ENCODE measurements at regions not wholly inside any gene's neighbourhood (a gene's known extent, or its start where the extent isn't known, plus 50 kb on each side); places are given as distances from the start of the nearest gene placed in this dataset.

DNA sequence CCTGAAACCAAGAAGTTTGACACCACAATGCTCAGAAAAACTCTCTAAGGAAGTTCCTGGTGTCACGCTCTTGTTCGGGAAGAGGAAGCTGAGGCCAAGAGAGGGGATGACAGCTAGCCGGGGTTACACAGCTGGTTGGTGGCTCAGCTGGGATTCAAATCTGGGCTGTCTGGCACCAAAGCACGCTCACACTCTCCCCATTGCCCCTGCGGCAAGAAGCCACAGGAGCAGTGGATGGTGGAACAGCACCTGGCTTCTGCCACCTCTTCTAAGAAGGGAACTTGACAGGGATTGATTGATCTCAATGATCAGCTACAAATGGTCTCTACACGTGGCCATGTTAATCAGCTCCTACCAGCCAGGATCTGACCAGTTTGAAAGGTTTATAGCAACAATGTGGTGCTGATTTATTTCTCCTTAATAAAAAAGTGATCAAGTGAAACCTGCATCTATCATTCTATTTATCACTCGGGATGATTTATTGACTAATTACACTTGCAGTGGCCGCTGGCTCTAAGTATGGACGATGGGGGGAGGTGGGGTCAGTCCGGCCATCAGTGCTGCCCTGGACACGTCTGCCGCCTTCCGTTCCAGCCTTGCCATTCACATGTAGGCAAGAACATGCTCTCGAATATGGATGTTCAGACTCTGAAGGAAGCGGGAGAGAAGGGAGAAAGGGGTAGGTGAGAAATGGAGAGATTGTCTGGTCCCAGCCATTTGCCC lies 71.9 kb upstream of the TOP1 start:
- H3K27me3 ChIP-seq (ENCODE audit: control insufficient read depth in 1 of 2, insufficient read depth in 2 of 2, low read length in 2 of 2), result no peaks in the 10 kb centered on the region
- CTCF ChIA-PET, result no interaction called here
- no peaks in the 10 kb centered on the region for H3K36me3 ChIP-seq (ENCODE audit: insufficient read depth, low read length)
- no peaks in the 10 kb centered on the region for H3K9me3 Mint-ChIP-seq
- no peak for ATAC-seq (ENCODE audit: poor library complexity)
- peaks cover 0 to 3% of the 10 kb centered on the region in 2 experiments for H3K9me3 ChIP-seq (ENCODE audit: control insufficient read depth in 1 of 2, insufficient read depth in 1 of 2, low read length in 2 of 2)
- H3K4me1 ChIP-seq (ENCODE audit: insufficient read depth, low read length), result peaks cover 7% of the 10 kb centered on the region
- intact Hi-C loops (cut with DNase I, micrococcal nuclease), result no loop called here
- peaks cover 4% of the 10 kb centered on the region for H3K27me3 Mint-ChIP-seq
- peaks cover 3% of the 10 kb centered on the region for H3K4me1 Mint-ChIP-seq (ENCODE audit: low read depth)
- no peak overlapping the region for H3K27ac Mint-ChIP-seq
- H3K4me3 Mint-ChIP-seq, result no peak overlapping the region
- no peak overlapping the region for H3K4me3 ChIP-seq (ENCODE audit: low read length)
- DNase-seq, result peak in 2 of 14 experiments; percentile 35 to 45
- TF ChIP-seq, protein P1, sequence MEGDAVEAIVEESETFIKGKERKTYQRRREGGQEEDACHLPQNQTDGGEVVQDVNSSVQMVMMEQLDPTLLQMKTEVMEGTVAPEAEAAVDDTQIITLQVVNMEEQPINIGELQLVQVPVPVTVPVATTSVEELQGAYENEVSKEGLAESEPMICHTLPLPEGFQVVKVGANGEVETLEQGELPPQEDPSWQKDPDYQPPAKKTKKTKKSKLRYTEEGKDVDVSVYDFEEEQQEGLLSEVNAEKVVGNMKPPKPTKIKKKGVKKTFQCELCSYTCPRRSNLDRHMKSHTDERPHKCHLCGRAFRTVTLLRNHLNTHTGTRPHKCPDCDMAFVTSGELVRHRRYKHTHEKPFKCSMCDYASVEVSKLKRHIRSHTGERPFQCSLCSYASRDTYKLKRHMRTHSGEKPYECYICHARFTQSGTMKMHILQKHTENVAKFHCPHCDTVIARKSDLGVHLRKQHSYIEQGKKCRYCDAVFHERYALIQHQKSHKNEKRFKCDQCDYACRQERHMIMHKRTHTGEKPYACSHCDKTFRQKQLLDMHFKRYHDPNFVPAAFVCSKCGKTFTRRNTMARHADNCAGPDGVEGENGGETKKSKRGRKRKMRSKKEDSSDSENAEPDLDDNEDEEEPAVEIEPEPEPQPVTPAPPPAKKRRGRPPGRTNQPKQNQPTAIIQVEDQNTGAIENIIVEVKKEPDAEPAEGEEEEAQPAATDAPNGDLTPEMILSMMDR (IDR thresholded peaks at IDR 0.05), result no peak
- POLR2A ChIA-PET, result no interaction called here
- no peak overlapping the region for H3K27ac ChIP-seq (ENCODE audit: low read depth in 1 of 2, low read length in 2 of 2)
- no peaks in the 10 kb centered on the region for H3K36me3 Mint-ChIP-seq (ENCODE audit: low read depth)

DNA sequence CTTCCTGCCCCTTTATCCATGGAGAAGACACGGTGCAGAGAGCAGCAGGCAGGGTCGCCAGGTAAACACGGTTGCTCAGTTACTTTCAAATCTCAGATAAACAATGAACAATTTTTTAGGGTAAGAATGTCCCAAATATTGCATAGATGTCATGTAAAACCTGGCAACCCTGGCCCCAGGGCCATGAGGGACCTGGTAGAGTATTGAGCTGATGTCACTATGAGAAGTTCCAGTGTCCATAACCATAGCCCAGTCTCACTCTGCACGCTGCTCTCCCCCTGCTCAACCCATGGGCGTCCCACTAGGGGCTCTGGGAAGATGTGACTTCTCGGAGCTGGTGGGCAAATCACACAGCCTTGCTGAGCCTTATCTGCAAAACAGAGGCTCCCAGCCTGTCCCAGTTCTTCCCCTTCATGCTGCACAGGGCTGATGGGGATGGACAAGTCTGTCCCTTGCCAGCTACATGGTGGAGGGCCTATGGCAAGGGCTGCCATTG lies 71.3 kb upstream of the TOP1 start:
- no peaks in the 10 kb centered on the region for H3K27me3 ChIP-seq (ENCODE audit: control insufficient read depth in 1 of 2, insufficient read depth in 2 of 2, low read length in 2 of 2)
- no peak overlapping the region for H3K4me3 ChIP-seq (ENCODE audit: low read length)
- ATAC-seq (ENCODE audit: poor library complexity) (no peak), DNase-seq (no peak)
- TF ChIP-seq, protein P1 (IDR thresholded peaks at IDR 0.05), result no peak
- H3K27ac Mint-ChIP-seq, result no peak overlapping the region
- H3K4me3 Mint-ChIP-seq, result no peak overlapping the region
- no peaks in the 10 kb centered on the region for H3K9me3 Mint-ChIP-seq
- H3K9me3 ChIP-seq (ENCODE audit: control insufficient read depth in 1 of 2, insufficient read depth in 1 of 2, low read length in 2 of 2), result peaks cover 0 to 3% of the 10 kb centered on the region in 2 experiments
- peaks cover 13% of the 10 kb centered on the region for H3K4me1 ChIP-seq (ENCODE audit: insufficient read depth, low read length)
- POLR2A ChIA-PET, result no interaction called here
- no peaks in the 10 kb centered on the region for H3K36me3 Mint-ChIP-seq (ENCODE audit: low read depth)
- H3K27me3 Mint-ChIP-seq, result peaks cover 4% of the 10 kb centered on the region
- H3K4me1 Mint-ChIP-seq (ENCODE audit: low read depth), result peaks cover 7% of the 10 kb centered on the region
- no peaks in the 10 kb centered on the region for H3K36me3 ChIP-seq (ENCODE audit: insufficient read depth, low read length)
- intact Hi-C loops (cut with DNase I, micrococcal nuclease), result no loop called here
- CTCF ChIA-PET, result no interaction called here
- no peak overlapping the region for H3K27ac ChIP-seq (ENCODE audit: low read depth in 1 of 2, low read length in 2 of 2)

- Mint-ChIP-seq H3K36me3 (ENCODE audit: low read depth) (no peaks in the 10 kb centered on the region), H3K27ac (no peak overlapping the region), H3K9me3 (no peaks in the 10 kb centered on the region), H3K4me1 (ENCODE audit: low read depth) (peaks cover 7% of the 10 kb centered on the region), H3K27me3 (peaks cover 4% of the 10 kb centered on the region), H3K4me3 (no peak overlapping the region)
- Histone ChIP-seq H3K27me3 (ENCODE audit: control insufficient read depth in 1 of 2, insufficient read depth in 2 of 2, low read length in 2 of 2) (no peaks in the 10 kb centered on the region), H3K27ac (ENCODE audit: low read depth in 1 of 2, low read length in 2 of 2) (no peak overlapping the region), H3K4me1 (ENCODE audit: insufficient read depth, low read length) (peaks cover 19% of the 10 kb centered on the region), H3K4me3 (ENCODE audit: low read length) (no peak overlapping the region), H3K9me3 (ENCODE audit: control insufficient read depth in 1 of 2, insufficient read depth in 1 of 2, low read length in 2 of 2) (peaks cover 0 to 3% of the 10 kb centered on the region in 2 experiments), H3K36me3 (ENCODE audit: insufficient read depth, low read length) (no peaks in the 10 kb centered on the region)
- DNase-seq, result no peak
- intact Hi-C loops (cut with DNase I, micrococcal nuclease), result no loop called here
- POLR2A ChIA-PET, result no interaction called here
- CTCF ChIA-PET, result no interaction called here
- TF ChIP-seq, protein P1 (IDR thresholded peaks at IDR 0.05), result no peak
- ATAC-seq (ENCODE audit: poor library complexity), result no peak
Observed at GRCh38 chr20:40958598-40958997, 70.0 kb upstream of the TOP1 start.

All from CD4-positive, alpha-beta T cell (primary cell).